H1 (cell line): ENCODE measurements at regions not wholly inside any gene's neighbourhood (a gene's known extent, or its start where the extent isn't known, plus 50 kb on each side); places are given as distances from the start of the nearest gene placed in this dataset.

Source experiments
- CTCF ChIA-PET: fragments of 300-600 bp; sonication (Branson Sonifier 250); formaldehyde crosslinking; loops from one replicate; lab custom pipeline; 2021; ENCODE audit not compliant: partially characterized antibody; lab: Charles Lee
- POLR2A ChIA-PET: fragments of 300-600 bp; sonication (Branson Sonifier 250); formaldehyde crosslinking; loops from one replicate; lab custom pipeline; 2021; ENCODE audit warnings: inconsistent platforms; ENCODE audit not compliant: partially characterized antibody; lab: Charles Lee
- DNase-seq, 2 experiments: peaks; one replicate each; pipeline versions ENCODE4 v3.0.0 to v3.0.0-alpha.2; 2010 to 2022; ENCODE audit warnings: low spot score in 2 of 2, low read depth in 1 of 2, mixed read lengths in 1 of 2
- FAIRE-seq: peaks from 2 replicates; lab custom pipeline; 2011; peaks lifted over from hg19 to GRCh38; lab: Jason Lieb, UNC
- H2AFZ ChIP-seq: 2 replicates; pipeline ENCODE4 v1.8.1; 2012; ENCODE audit warnings: low read length, inconsistent platforms
- H2AK5ac ChIP-seq: 2 replicates; pipeline ENCODE4 v1.6.1; 2013; ENCODE audit warnings: low read depth, low read length
- H2BK120ac ChIP-seq: replicated peaks from 2 replicates; pipeline ENCODE3; 2013; ENCODE audit warnings: low read depth, low read length, inconsistent platforms
- H2BK12ac ChIP-seq: 2 replicates; pipeline ENCODE4 v1.6.1; 2013; ENCODE audit warnings: low read depth, low read length
- H2BK15ac ChIP-seq: 2 replicates; pipeline ENCODE4 v1.6.1; 2013; ENCODE audit warnings: low read length
- H2BK20ac ChIP-seq: 2 replicates; pipeline ENCODE4 v1.6.1; 2013; ENCODE audit warnings: low read length
- H2BK5ac ChIP-seq: 2 replicates; pipeline ENCODE4 v1.6.1; 2013; ENCODE audit warnings: low read depth, low read length
- H3K14ac ChIP-seq: 2 replicates; pipeline ENCODE4 v1.6.1; 2013; ENCODE audit warnings: inconsistent platforms; ENCODE audit not compliant: insufficient read length
- H3K18ac ChIP-seq: 2 replicates; pipeline ENCODE4 v1.6.1; 2013; ENCODE audit warnings: low read length; ENCODE audit errors: extremely low read depth
- H3K23ac ChIP-seq: 2 replicates; pipeline ENCODE4 v1.6.1; 2013; ENCODE audit warnings: inconsistent platforms; ENCODE audit not compliant: insufficient read length
- H3K23me2 ChIP-seq: 2 replicates; pipeline ENCODE4 v1.6.1; 2013; ENCODE audit warnings: low read depth, low read length
- H3K27ac ChIP-seq: 2 replicates; pipeline ENCODE4 v1.6.1; 2011; ENCODE audit warnings: low read depth, low read length, inconsistent platforms
- H3K27me3 ChIP-seq, 4 experiments: replicated peaks in 1 of 4; 1 replicate in 1 of 4; 2 replicates in 3 of 4; pipeline versions ENCODE4 v1.6.1 to v1.8.1; 2011 to 2013; ENCODE audit warnings: low read length in 3 of 4, mild to moderate bottlenecking in 3 of 4, inconsistent platforms in 2 of 4, mixed read lengths in 2 of 4, moderate library complexity in 1 of 4; ENCODE audit not compliant: control insufficient read depth in 3 of 4, insufficient read depth in 3 of 4; ENCODE audit errors: extremely low read depth in 1 of 4
- H3K36me3 ChIP-seq, 4 experiments: 2 replicates each; pipeline versions ENCODE4 v1.6.1 to v1.8.1; 2011 to 2013; ENCODE audit warnings: mild to moderate bottlenecking in 4 of 4, low read length in 3 of 4, moderate library complexity in 2 of 4, control low read depth in 1 of 4, inconsistent platforms in 1 of 4; ENCODE audit not compliant: insufficient read depth in 4 of 4, control insufficient read depth in 2 of 4
- H3K4ac ChIP-seq: replicated peaks from 2 replicates; pipeline ENCODE3; 2013; ENCODE audit warnings: low read length, low read depth, mixed read lengths, inconsistent platforms; ENCODE audit not compliant: insufficient read length
- H3K4me1 ChIP-seq, 4 experiments: replicated peaks in 1 of 4; 1 replicate in 1 of 4; 2 replicates in 3 of 4; pipeline versions ENCODE4 v1.6.1 to v1.8.1; 2011 to 2013; ENCODE audit warnings: low read length in 3 of 4, inconsistent platforms in 2 of 4, mixed read lengths in 1 of 4; ENCODE audit not compliant: insufficient read depth in 4 of 4, control insufficient read depth in 3 of 4
- H3K4me2 ChIP-seq, 2 experiments: 2 replicates each; pipeline versions ENCODE4 v1.6.1 to v1.8.1; 2011 to 2013; ENCODE audit warnings: low read depth in 2 of 2, low read length in 2 of 2, control low read depth in 1 of 2, inconsistent platforms in 1 of 2, mild to moderate bottlenecking in 1 of 2; ENCODE audit not compliant: insufficient read depth in 1 of 2
- H3K4me3 ChIP-seq, 4 experiments: fragments of 200-600, 300-600 bp in 1 of 4; sonication (generic), shearing (Covaris generic), sonication (Bioruptor Twin) in 1 of 4; 2 replicates each; pipeline versions ENCODE4 v1.5.1 to v1.8.1; 2011 to 2016; ENCODE audit warnings: low read length in 4 of 4, low read depth in 3 of 4, control low read depth in 2 of 4, inconsistent platforms in 2 of 4, mild to moderate bottlenecking in 2 of 4, mixed read lengths in 1 of 4, moderate library complexity in 1 of 4; ENCODE audit not compliant: insufficient read depth in 2 of 4; ENCODE audit errors: extremely low read depth in 1 of 4
- H3K56ac ChIP-seq: replicated peaks from 2 replicates; pipeline ENCODE3; 2013; ENCODE audit warnings: low read depth, mild to moderate bottlenecking, mixed read lengths, low read length, inconsistent platforms; ENCODE audit not compliant: insufficient read length
- H3K79me1 ChIP-seq: 2 replicates; pipeline ENCODE4 v1.6.1; 2013; ENCODE audit warnings: low read depth, low read length, control low read depth
- H3K79me2 ChIP-seq, 2 experiments: 2 replicates each; pipeline versions ENCODE4 v1.6.1 to v1.8.1; 2012 to 2013; ENCODE audit warnings: low read length in 2 of 2, mild to moderate bottlenecking in 2 of 2, inconsistent platforms in 1 of 2; ENCODE audit not compliant: insufficient read depth in 2 of 2, control insufficient read depth in 1 of 2
- H3K9ac ChIP-seq, 4 experiments: replicated peaks in 1 of 4; 1 replicate in 1 of 4; 2 replicates in 3 of 4; pipeline versions ENCODE4 v1.6.1 to v1.8.1; 2011 to 2013; ENCODE audit warnings: low read depth in 3 of 4, low read length in 3 of 4, control low read depth in 2 of 4, mild to moderate bottlenecking in 2 of 4, moderate library complexity in 2 of 4, inconsistent platforms in 1 of 4; ENCODE audit errors: extremely low read depth in 1 of 4
- H3K9me3 ChIP-seq, 2 experiments: 2 replicates each; pipeline versions ENCODE4 v1.6.1 to v1.8.1; 2012 to 2013; ENCODE audit warnings: mild to moderate bottlenecking in 2 of 2, moderate library complexity in 2 of 2, control low read depth in 1 of 2, inconsistent platforms in 1 of 2, low read depth in 1 of 2, low read length in 1 of 2, mixed read lengths in 1 of 2; ENCODE audit not compliant: insufficient read depth in 2 of 2
- H4K20me1 ChIP-seq, 2 experiments: replicated peaks in 1 of 2; 2 replicates each; pipeline versions ENCODE3 to v1.8.1; 2011 to 2013; ENCODE audit warnings: inconsistent platforms in 2 of 2, low read length in 2 of 2, mild to moderate bottlenecking in 1 of 2; ENCODE audit not compliant: insufficient read depth in 2 of 2, control insufficient read depth in 1 of 2
- H4K5ac ChIP-seq: 2 replicates; pipeline ENCODE4 v1.6.1; 2013; ENCODE audit warnings: low read length, low read depth, mixed read lengths, inconsistent platforms; ENCODE audit not compliant: insufficient read length
- H4K8ac ChIP-seq: 2 replicates; pipeline ENCODE4 v1.8.0; 2013; ENCODE audit warnings: mild to moderate bottlenecking, moderate library complexity, low read length, inconsistent platforms; ENCODE audit not compliant: insufficient read depth; ENCODE audit errors: extremely low read depth
- H4K91ac ChIP-seq: replicated peaks from 2 replicates; pipeline ENCODE3; 2013; ENCODE audit warnings: low read length, mixed read lengths, inconsistent platforms; ENCODE audit not compliant: insufficient read length
- CTBP2 ChIP-seq: IDR thresholded peaks from 2 replicates; pipeline ENCODE4 v1.7.0; 2011; ENCODE audit warnings: borderline replicate concordance, mild to moderate bottlenecking, moderate library complexity, mixed read lengths, low read length; ENCODE audit not compliant: insufficient read depth, insufficient read length
- EGR1 ChIP-seq: IDR thresholded peaks from 2 replicates; pipeline ENCODE4 v1.6.1; 2011; ENCODE audit warnings: low read depth, low read length, borderline replicate concordance
- JUND ChIP-seq: IDR thresholded peaks from 2 replicates; pipeline ENCODE4 v1.6.1; 2011; ENCODE audit warnings: mild to moderate bottlenecking, improper control_type of control experiment, low read length
- KDM1A ChIP-seq: fragments of 200-600, 300-600 bp; sonication (generic); IDR thresholded peaks from 2 replicates; pipeline ENCODE4 v1.7.1; 2016; ENCODE audit warnings: mild to moderate bottlenecking, low read length, borderline replicate concordance
- NRF1 ChIP-seq: IDR thresholded peaks from 2 replicates; pipeline ENCODE4 v1.6.1; 2011; ENCODE audit warnings: mild to moderate bottlenecking, low read depth, low read length, improper control_type of control experiment
- PHF8 ChIP-seq: fragments of 200-600 bp; sonication (generic); conservative IDR thresholded peaks from 2 replicates; pipeline ENCODE4 v1.7.1; 2012; ENCODE audit warnings: low read depth, mild to moderate bottlenecking, inconsistent platforms, low read length, moderate library complexity
- SIN3A ChIP-seq, 2 experiments: IDR thresholded peaks in 1 of 2; conservative IDR thresholded peaks in 1 of 2; 2 replicates each; pipeline ENCODE4 v1.6.1; 2011 to 2012; ENCODE audit warnings: low read length in 2 of 2, improper control_type of control experiment in 1 of 2, low read depth in 1 of 2, mild to moderate bottlenecking in 1 of 2
- TAF1 ChIP-seq: IDR thresholded peaks from 2 replicates; pipeline ENCODE4 v1.6.1; 2011; ENCODE audit warnings: mild to moderate bottlenecking, low read depth, low read length
- TBP ChIP-seq: IDR thresholded peaks from 2 replicates; pipeline ENCODE4 v1.6.1; 2011; ENCODE audit warnings: low read depth, low read length, improper control_type of control experiment
- TCF12 ChIP-seq: IDR thresholded peaks from 2 replicates; pipeline ENCODE4 v1.6.1; 2011; ENCODE audit warnings: low read depth, mild to moderate bottlenecking, low read length
- TEAD4 ChIP-seq: IDR thresholded peaks from 2 replicates; pipeline ENCODE4 v1.6.1; 2012; ENCODE audit warnings: low read depth, low read length, inconsistent platforms, mixed read lengths
- WGBS, 2 experiments: shearing (Covaris generic) in 1 of 2; methylation state at CpG; one replicate each; pipeline versions ENCODE4 v1.1.6 to v1.1.7; 2013 to 2015; ENCODE audit warnings: low lambda C conversion rate in 2 of 2, mixed read lengths in 2 of 2, inconsistent platforms in 1 of 2, low coverage in 1 of 2, missing lambda C conversion rate in 1 of 2; ENCODE audit not compliant: insufficient replicate concordance in 2 of 2, insufficient coverage in 1 of 2, insufficient read length in 1 of 2; ENCODE audit errors: extremely low coverage in 1 of 2, missing lambda C conversion rate in 1 of 2; 5-methylcytosine and 5-hydroxymethylcytosine counted together

- FAIRE-seq (no peak), DNase-seq (peak in 1 of 2 experiments; percentile 81)
- no peak overlapping the region for H3K56ac ChIP-seq
- no peak overlapping the region for H2AK5ac ChIP-seq
- no peaks in the 10 kb centered on the region for H3K9me3 ChIP-seq
- H3K9ac ChIP-seq, result peak overlapping the region in 3 of 4 experiments; percentile 30 to 58 (median 35); a peak in 3 of 7 replicates
- H3K23me2 ChIP-seq, result peaks cover 6% of the 10 kb centered on the region; the same call in 1 of the 2 replicates
- 7% methylated on average over 44 of the region's 61 CpGs; no CpG with 5 or more reads in 1 of the 2 experiments for WGBS, 2 experiments
- H3K27ac ChIP-seq, result no peak overlapping the region
- H4K8ac ChIP-seq, result peak overlapping the region; percentile 91; the same call in 1 of the 2 replicates
- H2BK12ac ChIP-seq, result no peak overlapping the region
- no peaks in the 10 kb centered on the region for H4K20me1 ChIP-seq
- peak overlapping the region; percentile 67 to 85 (median 68) for H3K4me3 ChIP-seq
- H4K5ac ChIP-seq, result peak overlapping the region; percentile 72
- peak overlapping the region; percentile 70; the same call in 1 of the 2 replicates for H2AFZ ChIP-seq
- no peaks in the 10 kb centered on the region for H3K27me3 ChIP-seq
- CTCF ChIA-PET, result interaction anchor here (0.6 to 2.8 kb wide), 26 partner anchors 7 to 437 kb away, joined by 3 to 19 read pairs (median 4); no protein-coding TSS in a partner anchor
- H3K36me3 ChIP-seq, result no peaks in the 10 kb centered on the region
- H3K18ac ChIP-seq, result peak overlapping the region; percentile 92; the same call in 1 of the 2 replicates
- no peak overlapping the region for H2BK15ac ChIP-seq
- H3K4me1 ChIP-seq, result peaks cover 0 to 10% (median 6%) of the 10 kb centered on the region in 4 experiments; a peak in 4 of 7 replicates
- 0 out of 2 replicates have a peak overlapping the region, but pooled peaks have one; percentile 36 for H2BK5ac ChIP-seq
- H2BK20ac ChIP-seq, result no peak overlapping the region
- H3K4ac ChIP-seq, result no peak overlapping the region
- H3K79me1 ChIP-seq, result no peaks in the 10 kb centered on the region
- H2BK120ac ChIP-seq, result no peak overlapping the region
- no peak overlapping the region for H3K23ac ChIP-seq
- peak overlapping the region; percentile 79 for H4K91ac ChIP-seq
- POLR2A ChIA-PET, result interaction anchor here (1.0 to 2.7 kb wide), 11 partner anchors 17 to 264 kb away, joined by 3 to 12 read pairs (median 5); partner anchors contain the start of gene SOX21
- no peaks in the 10 kb centered on the region for H3K79me2 ChIP-seq
- H3K4me2 ChIP-seq, result peak overlapping the region; percentile 87 to 96
- no peak overlapping the region for H3K14ac ChIP-seq
- TF ChIP-seq SIN3A (conservative IDR thresholded peaks at IDR 0.05 in 1 of 2, IDR thresholded peaks at IDR 0.05 in 1 of 2; ENCODE audit: low read depth in 1 of 2, low read length in 2 of 2) (peak; percentile 31; a peak in 1 of 4 replicates), KDM1A (no peak), CTBP2 (peak; percentile 14), TEAD4 (no peak), EGR1 (0 out of 2 replicates have a peak, but pooled peaks have one; percentile 26), TBP (peak; percentile 57; the same call in 1 of the 2 replicates), PHF8 (peak; percentile 48; the same call in 1 of the 2 replicates), JUND (no peak), NRF1 (no peak), TCF12 (0 out of 2 replicates have a peak, but pooled peaks have one; percentile 8), TAF1 (0 out of 2 replicates have a peak, but pooled peaks have one; percentile 37)
Observed at GRCh38 chr13:94967183-94968039, 255.1 kb upstream of the SOX21 start.
